Hypothalamus (tissue), 51 donors: ENCODE measurements at regions not wholly inside any gene's neighbourhood (a gene's known extent, or its start where the extent isn't known, plus 50 kb on each side); places are given as distances from the start of the nearest gene placed in this dataset.
A peak's percentile ranks its signal among the peaks of the same experiment; 100 is the strongest.
"Not testable (repeated sequence)": the region's sequence is repeated elsewhere in the genome, so short reads cannot be mapped to it uniquely, and the experiment has no call there.

Experiments
- DNase-seq, 51 donors: peaks; one replicate each; lab custom pipeline; 2025; lab: John Stamatoyannopoulos, UW

DNA sequence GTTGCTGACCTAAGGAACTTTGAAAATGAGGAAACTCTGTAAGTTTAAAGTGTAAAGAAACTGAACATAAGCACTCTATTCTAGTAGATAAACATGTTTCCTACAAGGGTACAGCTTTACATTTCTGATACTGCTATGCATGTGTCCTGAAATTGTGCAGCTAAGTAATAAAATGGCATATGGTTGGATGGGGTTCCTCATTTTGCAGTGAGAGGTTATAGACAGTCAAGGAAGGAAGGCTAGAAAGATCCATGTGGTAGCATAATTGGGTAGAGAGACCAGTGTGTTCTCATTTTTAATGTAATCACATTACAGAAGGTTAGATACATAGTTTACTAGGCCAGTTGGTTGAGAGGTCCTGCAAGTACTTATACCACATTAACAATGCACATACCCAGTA, 477.0 kb downstream of the TMEM121 start:
- DNase-seq = no peak

DNA sequence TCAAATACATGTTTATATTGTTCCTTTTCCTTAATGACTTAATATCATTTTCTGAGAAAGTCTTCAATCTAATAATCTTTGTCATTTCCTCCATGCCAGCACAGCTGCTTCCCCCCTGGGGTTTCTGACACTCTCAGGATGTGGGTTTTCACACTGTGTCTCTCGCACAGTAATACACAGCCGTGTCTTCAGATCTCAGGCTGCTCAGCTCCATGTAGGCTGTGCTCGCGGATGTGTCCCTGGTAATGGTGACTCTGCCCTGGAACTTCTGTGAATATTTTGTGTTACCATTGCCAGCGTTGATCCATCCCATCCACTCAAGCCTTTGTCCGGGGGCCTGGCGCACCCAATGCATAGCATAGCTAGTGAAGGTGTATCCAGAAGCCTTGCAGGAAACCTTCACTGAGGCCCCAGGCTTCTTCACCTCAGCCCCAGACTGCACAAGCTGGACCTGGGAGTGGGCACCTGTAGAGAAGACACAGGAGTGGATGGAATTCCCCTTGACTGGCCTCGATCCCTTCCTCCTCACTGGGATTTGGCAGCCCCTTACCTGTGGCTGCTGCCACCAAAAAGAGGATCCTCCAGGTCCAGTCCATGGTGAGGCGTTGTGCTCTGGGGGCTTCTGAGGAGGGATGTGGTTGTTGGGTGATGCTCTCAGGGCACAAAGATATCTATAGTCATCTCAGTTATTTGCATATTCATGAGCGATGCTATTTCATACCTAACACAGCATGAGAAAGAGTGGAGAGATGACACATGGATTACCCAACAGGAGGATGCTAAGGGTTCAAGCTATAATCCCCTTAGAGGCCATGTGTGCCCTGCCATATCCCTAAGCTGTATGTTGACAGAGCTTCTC, 478.8 kb downstream of the TMEM121 start:
- not testable (repeated sequence) for DNase-seq

DNA sequence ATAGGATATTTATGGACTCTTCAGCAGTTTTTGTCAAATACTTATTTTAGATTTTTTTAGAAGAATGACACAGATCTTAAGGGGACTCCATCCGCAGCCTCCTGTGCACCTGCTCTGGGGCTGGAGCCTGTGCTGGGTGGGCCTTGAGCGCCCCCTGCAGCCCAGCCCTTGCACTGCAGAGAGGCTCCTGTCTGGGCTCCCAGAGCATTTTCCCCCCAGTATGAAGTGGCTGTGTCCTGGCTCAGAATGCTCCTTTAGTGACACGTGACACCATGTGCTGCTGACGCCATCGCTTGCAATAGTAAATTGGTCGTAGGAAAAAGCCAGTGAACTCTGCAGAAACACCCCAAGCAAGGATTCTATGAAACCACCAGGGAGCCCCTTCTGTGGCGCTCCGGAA, 479.7 kb downstream of the TMEM121 start:
- DNase-seq = peak in 1 of 51 donors; percentile 5

DNA sequence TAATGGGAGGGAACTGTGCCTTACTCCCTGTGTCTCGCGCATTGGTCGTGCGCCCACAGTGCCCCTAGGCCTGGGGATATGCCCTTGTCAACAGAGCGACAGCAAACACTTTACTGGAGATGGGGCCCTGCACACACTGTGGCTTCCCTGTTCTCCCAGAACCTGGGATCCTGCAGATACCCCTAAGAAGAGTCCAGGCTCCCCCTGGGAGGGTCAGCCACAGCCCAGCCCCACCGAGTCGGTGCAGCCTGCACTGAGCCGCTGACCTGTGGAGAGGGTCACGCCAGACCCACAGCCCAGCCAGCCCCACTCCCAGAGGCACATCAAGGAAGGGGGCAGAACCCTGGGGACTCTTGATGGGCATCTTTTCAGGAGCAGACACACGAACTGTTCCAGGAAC, 480.3 kb downstream of the TMEM121 start:
- DNase-seq = not testable (repeated sequence)

DNA sequence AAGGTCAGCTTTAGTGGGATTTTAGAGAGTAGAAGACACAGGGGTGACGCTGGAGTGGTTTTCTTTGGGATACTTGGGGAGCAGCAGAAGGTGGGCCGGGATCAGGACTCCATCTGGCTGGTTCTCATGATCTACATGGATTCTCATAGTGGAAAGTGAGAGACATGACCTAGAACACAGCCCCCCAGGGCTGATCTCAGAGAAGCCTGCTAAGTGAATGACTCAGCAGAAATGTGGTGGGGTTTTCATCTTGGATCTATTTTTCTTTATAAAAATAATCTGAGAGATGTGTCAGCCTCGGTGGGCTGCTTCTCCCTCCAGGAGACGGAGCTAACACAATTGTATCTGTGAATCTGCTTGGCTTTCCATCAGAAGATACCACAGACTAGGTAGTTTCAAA, 484.4 kb downstream of the TMEM121 start:
- DNase-seq = no peak

DNA sequence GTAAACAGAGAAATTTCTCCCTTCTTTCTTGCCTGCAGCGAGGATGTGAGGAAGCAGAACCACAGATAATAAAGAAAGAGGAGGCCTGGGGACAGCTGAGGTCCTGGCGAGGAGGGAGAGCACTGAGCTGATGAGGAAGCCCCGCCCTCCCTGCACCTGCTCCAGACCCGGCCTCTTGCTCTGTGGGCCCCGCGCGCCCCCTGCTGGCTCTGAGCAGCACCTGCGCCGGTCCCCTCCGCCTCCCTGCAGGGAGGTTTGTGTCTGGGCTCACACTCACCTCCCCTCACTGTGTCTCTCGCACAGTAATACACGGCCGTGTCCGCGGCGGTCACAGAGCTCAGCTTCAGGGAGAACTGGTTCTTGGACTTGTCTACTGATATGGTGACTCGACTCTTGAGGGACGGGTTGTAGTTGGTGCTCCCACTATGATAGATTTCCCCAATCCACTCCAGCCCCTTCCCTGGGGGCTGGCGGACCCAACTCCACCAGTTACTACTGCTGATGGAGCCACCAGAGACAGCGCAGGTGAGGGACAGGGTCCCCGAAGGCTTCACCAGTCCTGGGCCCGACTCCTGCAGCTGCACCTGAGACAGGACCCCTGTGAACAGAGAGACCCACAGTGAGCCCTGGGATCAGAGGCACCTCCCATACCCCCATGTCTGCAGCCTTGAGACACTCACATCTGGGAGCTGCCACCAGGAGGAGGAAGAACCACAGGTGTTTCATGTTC, 485.4 kb downstream of the TMEM121 start:
- peak in 1 of 51 donors; percentile 4 for DNase-seq

DNA sequence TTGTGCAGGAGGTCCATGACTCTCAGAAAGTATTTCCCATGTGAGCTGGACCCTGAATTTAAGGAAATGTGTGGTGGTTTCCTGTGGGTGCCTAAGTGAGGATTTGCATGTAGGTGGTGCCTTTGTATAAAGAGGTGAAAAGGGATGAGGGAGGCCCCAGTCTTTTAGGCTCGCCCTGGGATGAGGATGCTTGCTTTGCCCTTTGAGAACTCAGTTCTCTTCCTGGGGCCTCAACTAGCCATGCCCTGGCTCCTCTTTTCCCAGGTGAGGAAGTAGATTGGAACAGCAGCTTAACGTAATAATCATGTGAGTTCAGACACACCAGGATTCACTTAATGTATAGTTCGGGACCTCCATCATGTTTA, 486.0 kb downstream of the TMEM121 start:
- DNase-seq = not testable (repeated sequence)

DNA sequence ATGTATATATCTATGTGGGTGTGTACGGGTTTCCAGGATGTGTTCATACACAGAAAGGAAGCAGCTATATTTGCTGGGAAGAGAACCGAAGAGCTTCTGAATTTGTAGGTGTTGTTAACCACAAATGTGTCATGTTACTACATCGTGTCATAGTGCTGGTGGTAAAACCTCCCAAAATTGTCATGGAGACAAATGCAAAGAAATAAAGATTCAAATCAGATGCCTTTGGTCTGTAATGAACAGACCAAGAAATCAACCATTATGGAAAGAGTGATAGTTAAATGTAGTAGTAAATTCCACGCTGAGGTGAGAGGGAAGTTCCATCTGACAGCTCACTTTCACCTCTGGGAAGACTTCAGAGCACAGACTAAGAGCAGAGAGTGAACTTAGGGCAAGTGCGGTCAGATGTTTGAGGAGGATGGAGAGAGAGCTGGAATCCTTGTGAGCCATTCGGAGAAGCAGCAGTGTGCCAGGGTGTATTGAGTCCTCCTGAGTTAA, 487.5 kb downstream of the TMEM121 start:
- DNase-seq = no peak

DNA sequence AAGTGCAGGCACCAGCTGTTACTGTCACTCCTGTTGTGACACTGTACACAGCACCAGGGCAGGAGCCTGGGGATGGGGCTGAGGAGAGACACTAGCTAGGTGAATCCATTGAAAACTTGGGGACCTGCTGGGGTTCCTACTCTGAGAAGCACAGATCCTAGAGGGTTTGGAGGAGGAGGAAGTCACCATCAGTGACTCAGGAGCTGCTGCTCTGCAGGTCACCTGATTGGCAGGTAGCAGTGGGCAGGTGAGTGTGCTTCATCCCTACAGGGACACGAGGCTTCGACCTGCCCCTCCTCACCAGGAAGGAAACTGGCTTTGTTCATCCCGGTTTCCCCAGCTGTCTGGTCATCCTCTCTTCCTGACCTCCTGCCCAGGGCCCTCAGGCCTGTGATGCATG, 491.6 kb downstream of the TMEM121 start:
- DNase-seq = not testable (repeated sequence)

DNA sequence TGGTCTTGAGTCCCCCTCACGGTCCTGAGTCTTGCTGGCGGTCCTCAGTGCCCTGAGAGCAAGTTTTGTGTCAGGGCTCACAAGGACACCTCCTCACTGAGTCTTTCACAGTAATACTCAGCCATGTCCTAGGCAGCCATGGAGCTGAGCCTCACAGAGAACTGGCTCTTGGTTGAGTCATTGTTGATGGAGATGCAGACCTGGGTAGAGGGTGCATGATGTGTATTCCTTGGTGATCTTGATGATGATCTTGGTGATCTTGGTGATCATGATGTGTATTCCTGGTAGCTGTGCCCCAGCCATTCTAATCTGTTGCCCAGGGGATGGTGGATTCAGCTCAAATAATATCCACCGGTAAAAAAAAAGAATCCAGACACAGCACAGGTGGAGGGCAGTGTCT, 495.4 kb downstream of the TMEM121 start:
- no peak for DNase-seq

DNA sequence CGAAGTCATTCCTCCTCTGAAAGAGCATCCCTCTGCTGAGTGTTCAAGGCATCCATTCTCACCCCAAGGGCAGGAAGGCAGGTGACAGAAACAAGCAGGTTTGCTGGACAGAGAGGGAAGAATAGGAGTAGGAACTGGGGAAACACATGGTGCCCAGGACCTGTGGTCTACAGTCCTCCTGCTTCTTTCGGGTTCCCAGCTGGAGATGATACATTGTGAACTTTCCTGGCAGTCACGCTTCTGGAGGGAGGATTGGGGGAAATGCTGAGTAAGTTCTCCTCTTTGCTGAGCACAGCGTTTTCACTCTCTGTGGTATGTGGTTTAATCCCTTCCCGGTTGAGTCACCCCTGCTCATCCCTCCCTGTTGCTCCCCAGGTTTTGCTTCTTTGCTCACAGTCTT, 496.3 kb downstream of the TMEM121 start:
- not testable (repeated sequence) for DNase-seq

DNA sequence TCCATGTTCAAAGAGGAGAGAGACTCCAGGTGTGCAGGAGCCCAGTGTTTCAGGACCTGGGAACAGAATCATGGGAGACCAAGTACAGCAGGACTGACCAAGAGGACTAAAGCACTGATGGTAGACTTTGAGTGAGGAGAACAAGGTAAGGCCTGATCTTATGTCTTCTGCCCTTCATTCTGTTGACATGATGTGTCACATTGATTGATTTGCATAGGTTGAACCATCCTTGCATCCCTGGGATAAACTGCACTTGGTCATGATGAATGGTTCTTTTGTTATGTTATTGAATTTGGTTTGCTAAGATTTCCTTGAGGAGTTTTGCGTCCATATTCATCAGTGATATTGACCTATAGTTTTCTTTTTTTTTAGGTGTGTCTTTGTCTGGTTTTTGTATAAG, 497.0 kb downstream of the TMEM121 start:
- DNase-seq = no peak

DNA sequence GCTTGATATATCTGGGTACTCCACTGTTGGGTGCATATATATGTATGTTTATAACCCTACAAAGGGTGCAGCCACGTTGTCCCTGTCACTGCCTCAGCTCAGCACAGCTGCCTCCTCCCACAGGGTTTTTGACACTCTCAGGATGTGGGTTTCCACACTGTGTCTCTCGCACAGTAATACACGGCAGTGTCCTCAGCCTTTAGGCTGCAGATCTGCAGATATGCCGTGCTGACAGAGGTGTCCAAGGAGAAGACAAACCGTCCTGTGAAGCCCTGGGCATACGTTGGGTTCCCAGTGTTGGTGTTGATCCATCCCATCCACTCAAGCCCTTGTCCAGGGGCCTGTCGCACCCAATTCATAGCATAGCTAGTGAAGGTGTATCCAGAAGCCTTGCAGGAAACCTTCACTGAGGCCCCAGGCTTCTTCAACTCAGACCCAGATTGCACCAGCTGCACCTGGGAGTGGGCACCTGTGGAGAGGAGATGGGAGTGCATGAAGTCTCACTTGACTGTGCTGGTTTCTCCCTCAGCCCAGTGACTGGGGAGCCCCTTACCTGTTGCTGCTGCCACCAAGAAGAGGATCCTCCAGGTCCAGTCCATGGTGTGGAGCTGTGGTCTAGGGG, 498.7 kb downstream of the TMEM121 start:
- no peak for DNase-seq

DNA sequence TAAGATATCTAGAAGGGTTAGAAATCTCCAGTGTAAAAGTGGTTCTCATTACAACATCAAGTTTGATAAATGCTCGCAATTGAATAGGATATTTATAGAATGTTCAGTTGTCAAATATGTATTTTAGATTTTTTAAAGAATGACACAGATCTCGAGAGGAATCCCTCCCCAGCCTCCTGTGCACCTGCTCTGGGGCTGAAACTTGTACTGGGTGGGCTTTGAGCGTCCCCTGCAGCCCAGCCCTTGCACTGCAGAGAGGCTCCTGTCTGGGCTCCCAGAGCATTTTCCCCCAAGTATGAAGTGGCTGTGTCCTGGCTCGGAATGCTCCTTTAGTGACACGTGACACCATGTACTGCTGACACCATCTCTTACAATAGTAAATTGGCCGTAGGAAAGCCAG, 499.6 kb downstream of the TMEM121 start:
- no peak for DNase-seq

DNA sequence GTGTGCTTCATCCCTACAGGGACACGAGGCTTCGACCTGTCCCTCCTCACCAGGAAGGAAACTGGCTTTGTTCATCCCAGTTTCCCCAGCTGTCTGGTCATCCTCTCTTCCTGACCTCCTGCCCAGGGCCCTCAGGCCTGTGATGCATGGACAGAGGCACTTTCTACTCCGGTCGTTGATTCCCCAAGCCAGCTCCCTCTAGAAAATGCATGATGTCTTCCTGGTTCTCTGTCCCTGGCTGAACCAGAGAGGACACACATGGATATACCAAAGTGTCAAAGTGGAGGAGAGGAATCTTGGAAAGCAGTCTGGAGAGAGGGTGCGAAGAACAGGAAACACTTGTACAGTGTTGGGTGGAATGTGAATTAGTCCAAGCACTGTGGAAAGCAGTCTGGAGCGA, 501.4 kb downstream of the TMEM121 start:
- DNase-seq = not testable (repeated sequence)

DNA sequence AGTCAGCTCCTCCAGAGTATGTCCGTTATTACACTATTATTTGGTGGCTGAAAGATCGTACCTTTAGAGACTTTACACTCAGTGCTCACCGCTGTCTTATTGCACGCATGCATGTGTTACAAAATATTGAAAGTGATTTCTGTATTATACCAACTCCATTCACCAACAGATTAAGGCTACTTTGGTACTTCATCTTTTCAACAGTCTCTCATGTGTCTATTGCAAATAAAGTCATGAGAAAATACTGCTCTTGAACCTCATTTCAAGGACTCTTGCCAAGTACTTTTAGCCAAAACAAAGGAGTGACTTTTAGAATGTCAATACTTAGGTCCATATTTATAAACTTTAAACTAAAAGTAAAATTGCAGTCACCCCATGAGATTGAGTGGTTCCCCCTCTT, 503.6 kb downstream of the TMEM121 start:
- no peak for DNase-seq

DNA sequence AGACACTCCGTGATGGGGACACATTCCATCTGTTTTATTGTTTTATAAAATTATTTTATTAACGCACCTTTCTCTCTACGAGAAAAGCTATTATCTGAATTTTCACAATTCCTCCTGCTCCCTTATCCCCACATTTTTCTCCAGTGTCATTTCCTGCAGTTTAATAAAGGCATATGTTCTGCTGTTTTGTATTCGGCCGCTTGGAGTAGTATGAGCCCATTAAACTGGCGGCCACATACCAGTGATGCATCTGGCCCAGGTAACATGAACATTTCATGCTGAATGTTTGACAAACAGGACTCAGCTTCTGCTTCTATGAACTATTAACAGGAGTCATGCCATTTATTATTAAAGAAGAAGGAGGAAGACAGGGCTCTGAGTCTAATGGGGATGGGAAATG, 511.0 kb downstream of the TMEM121 start:
- DNase-seq = no peak

DNA sequence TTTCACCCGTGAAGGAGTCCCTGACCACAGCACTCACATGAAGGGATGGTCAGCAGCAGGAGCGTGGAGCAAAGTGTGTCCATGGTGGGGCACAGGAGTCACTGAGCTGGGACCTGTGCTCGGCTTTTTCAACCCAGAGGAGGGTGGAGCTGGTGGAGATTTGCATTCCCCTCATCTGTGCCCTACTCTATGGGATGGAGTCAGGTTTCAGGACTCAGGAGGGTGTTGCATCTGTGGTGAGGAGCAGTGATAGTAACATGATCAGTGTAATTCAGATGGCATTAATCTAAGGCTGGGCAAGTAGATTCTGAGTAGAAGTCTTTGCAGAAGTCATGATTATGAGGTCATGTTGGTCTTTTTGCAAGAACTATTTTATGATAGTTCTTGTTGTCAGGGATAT, 511.9 kb downstream of the TMEM121 start:
- DNase-seq = no peak

DNA sequence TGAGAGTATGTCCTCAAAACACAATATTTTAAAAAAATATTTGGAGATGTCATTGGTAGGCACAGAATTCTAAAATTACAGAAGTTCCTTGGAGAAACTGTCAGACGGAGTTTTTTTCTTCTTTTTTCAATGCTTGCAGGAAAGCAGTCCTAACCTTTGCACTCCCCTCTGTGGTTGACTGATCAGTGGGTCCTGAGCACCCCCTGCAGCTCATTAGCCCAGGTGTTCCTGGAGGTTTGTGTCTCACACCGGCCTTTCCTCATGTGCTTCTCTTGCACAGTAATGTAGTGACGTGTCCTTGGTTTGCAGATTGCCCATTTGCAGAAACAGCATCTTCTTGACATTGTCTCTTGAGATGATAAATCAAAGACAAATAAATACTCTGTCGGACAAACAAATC, 513.0 kb downstream of the TMEM121 start:
- DNase-seq = no peak

DNA sequence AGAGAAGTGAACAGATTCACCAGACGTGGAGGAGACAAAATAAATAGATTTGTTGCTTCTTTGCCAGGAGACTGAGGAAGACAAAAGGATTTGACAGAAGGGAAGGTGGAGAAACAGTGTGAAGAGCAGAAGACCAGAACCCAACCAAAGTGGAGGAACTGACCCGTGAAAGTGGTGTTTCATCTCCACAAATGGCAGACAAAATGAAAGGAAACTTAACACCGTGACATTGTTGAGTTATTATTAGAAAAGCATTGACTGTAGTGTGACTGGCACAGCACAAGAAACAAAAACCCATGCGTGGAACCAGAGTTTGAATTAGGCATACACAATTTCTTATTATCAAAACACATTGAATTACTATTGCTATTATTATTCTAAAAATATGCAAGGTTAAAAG, 518.1 kb downstream of the TMEM121 start:
- no peak for DNase-seq

DNA sequence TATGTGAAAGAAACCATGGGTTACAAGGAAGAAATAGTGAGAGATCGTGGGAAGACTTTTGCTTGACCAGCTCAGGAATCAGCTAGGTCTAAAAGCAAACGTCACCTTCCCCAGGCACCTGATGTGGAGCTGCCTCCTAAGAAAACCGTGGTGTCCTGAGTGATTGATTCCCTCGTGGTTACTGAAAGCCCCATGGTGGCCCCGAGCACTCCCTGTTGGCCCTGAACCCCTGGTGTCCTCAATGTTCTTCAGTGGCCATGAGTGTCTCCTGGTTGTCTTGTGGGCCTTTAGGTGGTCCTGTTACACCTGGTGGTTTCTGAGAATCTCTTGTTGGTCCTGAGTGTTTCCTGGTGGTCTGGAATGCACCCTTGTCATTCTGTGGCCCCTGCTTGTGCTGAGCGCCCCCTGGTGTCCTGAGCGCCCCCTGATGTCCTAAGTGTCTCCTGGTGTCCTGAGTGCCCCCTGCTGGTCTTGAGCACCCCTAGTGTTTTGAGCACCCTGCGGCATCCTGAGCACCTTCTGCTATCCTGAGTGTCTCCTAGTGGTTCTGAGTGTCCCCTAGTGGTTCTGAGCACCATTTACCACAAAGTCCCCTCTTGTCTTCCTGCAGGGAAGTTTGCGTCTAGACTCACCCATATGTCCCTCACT, 518.7 kb downstream of the TMEM121 start:
- DNase-seq = no peak
